H1 (cell line): ENCODE measurements at regions not wholly inside any gene's neighbourhood (a gene's known extent, or its start where the extent isn't known, plus 50 kb on each side); places are given as distances from the start of the nearest gene placed in this dataset.

Experiments used
- CTCF ChIA-PET: fragments of 300-600 bp; sonication (Branson Sonifier 250); formaldehyde crosslinking; loops from one replicate; lab custom pipeline; 2021; ENCODE audit not compliant: partially characterized antibody; lab: Charles Lee
- POLR2A ChIA-PET: fragments of 300-600 bp; sonication (Branson Sonifier 250); formaldehyde crosslinking; loops from one replicate; lab custom pipeline; 2021; ENCODE audit warnings: inconsistent platforms; ENCODE audit not compliant: partially characterized antibody; lab: Charles Lee
- DNase-seq, 2 experiments: peaks; one replicate each; pipeline versions ENCODE4 v3.0.0 to v3.0.0-alpha.2; 2010 to 2022; ENCODE audit warnings: low spot score in 2 of 2, low read depth in 1 of 2, mixed read lengths in 1 of 2
- FAIRE-seq: peaks from 2 replicates; lab custom pipeline; 2011; peaks lifted over from hg19 to GRCh38; lab: Jason Lieb, UNC
- H2AFZ ChIP-seq: 2 replicates; pipeline ENCODE4 v1.8.1; 2012; ENCODE audit warnings: low read length, inconsistent platforms
- H2AK5ac ChIP-seq: 2 replicates; pipeline ENCODE4 v1.6.1; 2013; ENCODE audit warnings: low read depth, low read length
- H2BK120ac ChIP-seq: replicated peaks from 2 replicates; pipeline ENCODE3; 2013; ENCODE audit warnings: low read depth, low read length, inconsistent platforms
- H2BK12ac ChIP-seq: 2 replicates; pipeline ENCODE4 v1.6.1; 2013; ENCODE audit warnings: low read depth, low read length
- H2BK15ac ChIP-seq: 2 replicates; pipeline ENCODE4 v1.6.1; 2013; ENCODE audit warnings: low read length
- H2BK20ac ChIP-seq: 2 replicates; pipeline ENCODE4 v1.6.1; 2013; ENCODE audit warnings: low read length
- H2BK5ac ChIP-seq: 2 replicates; pipeline ENCODE4 v1.6.1; 2013; ENCODE audit warnings: low read depth, low read length
- H3K14ac ChIP-seq: 2 replicates; pipeline ENCODE4 v1.6.1; 2013; ENCODE audit warnings: inconsistent platforms; ENCODE audit not compliant: insufficient read length
- H3K18ac ChIP-seq: 2 replicates; pipeline ENCODE4 v1.6.1; 2013; ENCODE audit warnings: low read length; ENCODE audit errors: extremely low read depth
- H3K23ac ChIP-seq: 2 replicates; pipeline ENCODE4 v1.6.1; 2013; ENCODE audit warnings: inconsistent platforms; ENCODE audit not compliant: insufficient read length
- H3K23me2 ChIP-seq: 2 replicates; pipeline ENCODE4 v1.6.1; 2013; ENCODE audit warnings: low read depth, low read length
- H3K27ac ChIP-seq: 2 replicates; pipeline ENCODE4 v1.6.1; 2011; ENCODE audit warnings: low read depth, low read length, inconsistent platforms
- H3K27me3 ChIP-seq, 4 experiments: replicated peaks in 1 of 4; 1 replicate in 1 of 4; 2 replicates in 3 of 4; pipeline versions ENCODE4 v1.6.1 to v1.8.1; 2011 to 2013; ENCODE audit warnings: low read length in 3 of 4, mild to moderate bottlenecking in 3 of 4, inconsistent platforms in 2 of 4, mixed read lengths in 2 of 4, moderate library complexity in 1 of 4; ENCODE audit not compliant: control insufficient read depth in 3 of 4, insufficient read depth in 3 of 4; ENCODE audit errors: extremely low read depth in 1 of 4
- H3K36me3 ChIP-seq, 4 experiments: 2 replicates each; pipeline versions ENCODE4 v1.6.1 to v1.8.1; 2011 to 2013; ENCODE audit warnings: mild to moderate bottlenecking in 4 of 4, low read length in 3 of 4, moderate library complexity in 2 of 4, control low read depth in 1 of 4, inconsistent platforms in 1 of 4; ENCODE audit not compliant: insufficient read depth in 4 of 4, control insufficient read depth in 2 of 4
- H3K4ac ChIP-seq: replicated peaks from 2 replicates; pipeline ENCODE3; 2013; ENCODE audit warnings: low read length, low read depth, mixed read lengths, inconsistent platforms; ENCODE audit not compliant: insufficient read length
- H3K4me1 ChIP-seq, 4 experiments: replicated peaks in 1 of 4; 1 replicate in 1 of 4; 2 replicates in 3 of 4; pipeline versions ENCODE4 v1.6.1 to v1.8.1; 2011 to 2013; ENCODE audit warnings: low read length in 3 of 4, inconsistent platforms in 2 of 4, mixed read lengths in 1 of 4; ENCODE audit not compliant: insufficient read depth in 4 of 4, control insufficient read depth in 3 of 4
- H3K4me2 ChIP-seq, 2 experiments: 2 replicates each; pipeline versions ENCODE4 v1.6.1 to v1.8.1; 2011 to 2013; ENCODE audit warnings: low read depth in 2 of 2, low read length in 2 of 2, control low read depth in 1 of 2, inconsistent platforms in 1 of 2, mild to moderate bottlenecking in 1 of 2; ENCODE audit not compliant: insufficient read depth in 1 of 2
- H3K4me3 ChIP-seq, 4 experiments: fragments of 200-600, 300-600 bp in 1 of 4; sonication (generic), shearing (Covaris generic), sonication (Bioruptor Twin) in 1 of 4; 2 replicates each; pipeline versions ENCODE4 v1.5.1 to v1.8.1; 2011 to 2016; ENCODE audit warnings: low read length in 4 of 4, low read depth in 3 of 4, control low read depth in 2 of 4, inconsistent platforms in 2 of 4, mild to moderate bottlenecking in 2 of 4, mixed read lengths in 1 of 4, moderate library complexity in 1 of 4; ENCODE audit not compliant: insufficient read depth in 2 of 4; ENCODE audit errors: extremely low read depth in 1 of 4
- H3K56ac ChIP-seq: replicated peaks from 2 replicates; pipeline ENCODE3; 2013; ENCODE audit warnings: low read depth, mild to moderate bottlenecking, mixed read lengths, low read length, inconsistent platforms; ENCODE audit not compliant: insufficient read length
- H3K79me1 ChIP-seq: 2 replicates; pipeline ENCODE4 v1.6.1; 2013; ENCODE audit warnings: low read depth, low read length, control low read depth
- H3K79me2 ChIP-seq, 2 experiments: 2 replicates each; pipeline versions ENCODE4 v1.6.1 to v1.8.1; 2012 to 2013; ENCODE audit warnings: low read length in 2 of 2, mild to moderate bottlenecking in 2 of 2, inconsistent platforms in 1 of 2; ENCODE audit not compliant: insufficient read depth in 2 of 2, control insufficient read depth in 1 of 2
- H3K9ac ChIP-seq, 4 experiments: replicated peaks in 1 of 4; 1 replicate in 1 of 4; 2 replicates in 3 of 4; pipeline versions ENCODE4 v1.6.1 to v1.8.1; 2011 to 2013; ENCODE audit warnings: low read depth in 3 of 4, low read length in 3 of 4, control low read depth in 2 of 4, mild to moderate bottlenecking in 2 of 4, moderate library complexity in 2 of 4, inconsistent platforms in 1 of 4; ENCODE audit errors: extremely low read depth in 1 of 4
- H3K9me3 ChIP-seq, 2 experiments: 2 replicates each; pipeline versions ENCODE4 v1.6.1 to v1.8.1; 2012 to 2013; ENCODE audit warnings: mild to moderate bottlenecking in 2 of 2, moderate library complexity in 2 of 2, control low read depth in 1 of 2, inconsistent platforms in 1 of 2, low read depth in 1 of 2, low read length in 1 of 2, mixed read lengths in 1 of 2; ENCODE audit not compliant: insufficient read depth in 2 of 2
- H4K20me1 ChIP-seq, 2 experiments: replicated peaks in 1 of 2; 2 replicates each; pipeline versions ENCODE3 to v1.8.1; 2011 to 2013; ENCODE audit warnings: inconsistent platforms in 2 of 2, low read length in 2 of 2, mild to moderate bottlenecking in 1 of 2; ENCODE audit not compliant: insufficient read depth in 2 of 2, control insufficient read depth in 1 of 2
- H4K5ac ChIP-seq: 2 replicates; pipeline ENCODE4 v1.6.1; 2013; ENCODE audit warnings: low read length, low read depth, mixed read lengths, inconsistent platforms; ENCODE audit not compliant: insufficient read length
- H4K8ac ChIP-seq: 2 replicates; pipeline ENCODE4 v1.8.0; 2013; ENCODE audit warnings: mild to moderate bottlenecking, moderate library complexity, low read length, inconsistent platforms; ENCODE audit not compliant: insufficient read depth; ENCODE audit errors: extremely low read depth
- H4K91ac ChIP-seq: replicated peaks from 2 replicates; pipeline ENCODE3; 2013; ENCODE audit warnings: low read length, mixed read lengths, inconsistent platforms; ENCODE audit not compliant: insufficient read length
- BACH1 ChIP-seq: IDR thresholded peaks from 2 replicates; pipeline ENCODE4 v1.6.1; 2012; ENCODE audit warnings: low read length, improper control_type of control experiment
- CBX8 ChIP-seq: fragments of 300-800, 300-1000 bp; sonication (generic); IDR thresholded peaks from 2 replicates; pipeline ENCODE4 v1.7.1; 2016; ENCODE audit warnings: low read depth, low read length, borderline replicate concordance
- EP300 ChIP-seq, 2 experiments: IDR thresholded peaks; 1 replicate in 1 of 2; 2 replicates in 1 of 2; pipeline ENCODE4 v1.6.1; 2011 to 2012; ENCODE audit warnings: low read depth in 2 of 2, low read length in 2 of 2, mild to moderate bottlenecking in 2 of 2, borderline replicate concordance in 1 of 2, inconsistent platforms in 1 of 2, moderate library complexity in 1 of 2
- FOSL1 ChIP-seq: IDR thresholded peaks from 2 replicates; pipeline ENCODE4 v1.6.1; 2011; ENCODE audit warnings: mild to moderate bottlenecking, low read depth, low read length, moderate library complexity; ENCODE audit not compliant: insufficient read depth
- HDAC2 ChIP-seq, 2 experiments: fragments of 300-600 bp in 1 of 2; sonication (generic) in 1 of 2; IDR thresholded peaks; 2 replicates each; pipeline ENCODE4 v1.6.1; 2011 to 2012; ENCODE audit warnings: low read depth in 2 of 2, low read length in 2 of 2, mild to moderate bottlenecking in 2 of 2, moderate library complexity in 2 of 2, borderline replicate concordance in 1 of 2, inconsistent platforms in 1 of 2
- JUND ChIP-seq: IDR thresholded peaks from 2 replicates; pipeline ENCODE4 v1.6.1; 2011; ENCODE audit warnings: mild to moderate bottlenecking, improper control_type of control experiment, low read length
- KDM4A ChIP-seq: IDR thresholded peaks from one replicate; pipeline ENCODE4 v1.7.1; 2012; ENCODE audit warnings: low read depth, mild to moderate bottlenecking, moderate library complexity, low read length, inconsistent platforms; ENCODE audit not compliant: severe bottlenecking
- POLR2AphosphoS5 ChIP-seq: IDR thresholded peaks from 2 replicates; pipeline ENCODE4 v1.6.1; 2011; ENCODE audit warnings: low read depth, low read length
- SP1 ChIP-seq: IDR thresholded peaks from 2 replicates; pipeline ENCODE4 v1.6.1; 2011; ENCODE audit warnings: low read depth, low read length
- SP2 ChIP-seq: IDR thresholded peaks from 2 replicates; pipeline ENCODE4 v1.6.1; 2012; ENCODE audit warnings: mild to moderate bottlenecking, low read length, inconsistent platforms
- YY1 ChIP-seq: IDR thresholded peaks from 2 replicates; pipeline ENCODE4 v1.6.1; 2011; ENCODE audit warnings: low read depth, mild to moderate bottlenecking, low read length
- WGBS, 2 experiments: shearing (Covaris generic) in 1 of 2; methylation state at CpG; one replicate each; pipeline versions ENCODE4 v1.1.6 to v1.1.7; 2013 to 2015; ENCODE audit warnings: low lambda C conversion rate in 2 of 2, mixed read lengths in 2 of 2, inconsistent platforms in 1 of 2, low coverage in 1 of 2, missing lambda C conversion rate in 1 of 2; ENCODE audit not compliant: insufficient replicate concordance in 2 of 2, insufficient coverage in 1 of 2, insufficient read length in 1 of 2; ENCODE audit errors: extremely low coverage in 1 of 2, missing lambda C conversion rate in 1 of 2; 5-methylcytosine and 5-hydroxymethylcytosine counted together

DNA sequence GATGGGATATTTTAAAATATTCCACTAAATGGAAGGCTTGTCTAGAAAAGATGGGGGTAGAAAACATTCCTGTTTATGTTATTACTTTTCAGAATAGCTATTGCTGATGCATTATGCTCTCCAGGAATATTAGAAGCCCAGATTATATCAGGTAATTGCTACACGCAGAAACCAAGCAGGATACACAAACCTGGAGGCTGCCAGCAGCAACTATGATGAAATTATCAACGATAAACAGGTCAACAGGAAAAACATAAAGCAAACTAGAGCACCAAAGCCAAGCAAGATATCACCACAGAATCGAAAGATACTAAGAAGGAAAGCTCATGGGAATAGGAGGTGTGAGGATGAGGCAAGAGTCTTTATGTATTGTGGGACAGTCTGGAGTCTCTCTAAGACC lies 113.2 kb upstream of the SPATS2L start:
- no peak overlapping the region for H2BK5ac ChIP-seq
- H3K18ac ChIP-seq: no peak overlapping the region
- no peaks in the 10 kb centered on the region for H4K20me1 ChIP-seq
- WGBS, 2 experiments: 93% methylated on average over 3 of the region's 3 CpGs; no CpG with 5 or more reads in 1 of the 2 experiments
- H3K79me2 ChIP-seq: no peaks in the 10 kb centered on the region
- H3K9ac ChIP-seq: no peak overlapping the region; a peak in 1 of 7 replicates
- CTCF ChIA-PET: interaction anchor here (0.6 to 2.7 kb wide), 4 partner anchors 16 to 138 kb away, joined by 3 to 10 read pairs (median 4); no protein-coding TSS in a partner anchor
- H3K23me2 ChIP-seq: peaks cover 2% of the 10 kb centered on the region; the same call in 1 of the 2 replicates
- H3K79me1 ChIP-seq: no peaks in the 10 kb centered on the region
- TF ChIP-seq FOSL1 (no peak), EP300 (IDR thresholded peaks at IDR 0.05; ENCODE audit: borderline replicate concordance in 1 of 2, low read depth in 2 of 2, low read length in 2 of 2) (no peak), KDM4A (no peak), POLR2AphosphoS5 (no peak), YY1 (no peak), JUND (no peak), SP2 (no peak), CBX8 (no peak), BACH1 (no peak), SP1 (no peak), HDAC2 (IDR thresholded peaks at IDR 0.05; ENCODE audit: borderline replicate concordance in 1 of 2, low read depth in 2 of 2, low read length in 2 of 2) (no peak)
- no peak overlapping the region for H3K4me3 ChIP-seq
- H3K4ac ChIP-seq: no peak overlapping the region
- no peak overlapping the region for H3K56ac ChIP-seq
- H2AK5ac ChIP-seq: no peak overlapping the region
- H3K36me3 ChIP-seq: no peaks in the 10 kb centered on the region
- no peak overlapping the region for H3K14ac ChIP-seq
- H2BK120ac ChIP-seq: no peak overlapping the region
- peak; percentile 55 for FAIRE-seq
- H4K5ac ChIP-seq: no peak overlapping the region
- no peak overlapping the region for H3K27ac ChIP-seq
- H3K4me1 ChIP-seq: peaks cover 0 to 6% (median 3%) of the 10 kb centered on the region in 4 experiments; a peak in 2 of 7 replicates
- no peak overlapping the region for H4K91ac ChIP-seq
- H3K4me2 ChIP-seq: no peak overlapping the region
- H2AFZ ChIP-seq: no peak overlapping the region
- no peak for DNase-seq
- H4K8ac ChIP-seq: no peak overlapping the region
- no peaks in the 10 kb centered on the region for H3K9me3 ChIP-seq
- H2BK20ac ChIP-seq: no peak overlapping the region
- no peak overlapping the region for H3K23ac ChIP-seq
- H2BK12ac ChIP-seq: 0 out of 2 replicates have a peak overlapping the region, but pooled peaks have one; percentile 3
- no peaks in the 10 kb centered on the region for H3K27me3 ChIP-seq
- no peak overlapping the region for H2BK15ac ChIP-seq
- POLR2A ChIA-PET: interaction anchor here (1.3 kb wide), 1 partner anchor 11 kb away, joined by 3 read pairs; no protein-coding TSS in a partner anchor
